OCI-M1 (cell line): ENCODE measurements at regions not wholly inside any gene's neighbourhood (a gene's known extent, or its start where the extent isn't known, plus 50 kb on each side); places are given as distances from the start of the nearest gene placed in this dataset.
A peak's percentile ranks its signal among the peaks of the same experiment; 100 is the strongest.
"Not testable (repeated sequence)": the region's sequence is repeated elsewhere in the genome, so short reads cannot be mapped to it uniquely, and the experiment has no call there.

Source experiments
- DNase-seq: peaks from one replicate; lab custom pipeline; 2025; lab: John Stamatoyannopoulos, UW

DNA sequence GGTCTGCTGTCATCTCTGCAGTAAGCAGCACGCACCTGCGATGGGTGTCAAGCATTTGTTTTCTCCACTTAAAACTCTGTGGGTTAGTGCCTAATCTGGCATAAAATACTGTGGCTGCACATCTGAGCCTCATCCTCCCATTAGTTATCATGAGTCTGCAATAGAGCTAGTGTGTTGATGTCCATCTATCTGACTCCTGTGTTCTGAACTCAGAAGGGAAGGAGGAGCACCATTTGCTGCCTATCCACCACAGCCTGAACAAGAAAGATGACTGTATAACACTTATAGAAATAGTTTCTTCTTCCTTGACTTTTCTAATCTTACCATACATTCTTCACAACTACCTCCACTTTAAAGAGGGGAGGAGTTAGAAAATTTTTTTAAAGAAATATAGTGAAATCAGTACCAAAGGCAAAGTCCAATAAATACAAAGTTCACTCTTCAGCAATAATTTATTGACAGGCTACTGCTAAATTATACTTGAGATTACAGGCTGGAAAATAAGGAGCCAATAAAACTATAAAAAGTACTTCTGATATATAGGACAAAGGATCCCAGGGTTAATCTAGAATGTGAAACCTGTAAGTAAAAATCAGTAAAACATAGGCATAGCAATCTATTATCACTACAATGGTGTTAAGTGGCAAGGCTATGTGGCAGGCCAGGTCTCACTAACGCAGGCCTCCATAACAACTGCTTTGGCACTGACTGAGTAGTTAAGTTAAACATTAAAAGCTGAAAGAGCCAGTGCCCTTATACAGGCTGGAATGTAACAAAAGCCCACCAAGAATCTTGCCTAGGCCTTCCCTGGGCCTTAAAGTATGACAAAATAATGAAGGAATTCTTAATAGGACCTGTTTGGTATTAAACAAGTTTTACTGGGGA lies 70.2 kb downstream of the LGALS9C start:
- not testable (repeated sequence) for DNase-seq

DNA sequence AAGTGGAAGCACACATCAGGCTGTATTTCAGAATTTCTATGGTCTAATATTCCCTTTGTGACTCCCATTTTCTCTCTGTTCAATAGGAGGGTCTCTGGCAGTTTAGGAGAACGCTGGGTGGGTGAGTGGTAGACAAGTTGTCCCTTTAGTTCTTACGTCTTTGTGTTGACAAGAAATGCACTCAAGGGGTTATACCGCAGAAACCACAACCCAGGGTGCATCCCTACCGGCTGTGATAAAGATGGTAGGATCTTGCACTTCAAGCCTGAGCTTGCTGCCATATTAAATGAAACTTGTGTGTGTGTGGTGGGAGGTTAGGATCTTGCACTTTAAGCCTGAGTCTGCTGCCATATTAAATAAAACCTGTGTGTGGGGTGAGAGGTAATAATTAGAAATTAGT lies 80.5 kb downstream of the LGALS9C start:
- DNase-seq = peak; percentile 64

DNA sequence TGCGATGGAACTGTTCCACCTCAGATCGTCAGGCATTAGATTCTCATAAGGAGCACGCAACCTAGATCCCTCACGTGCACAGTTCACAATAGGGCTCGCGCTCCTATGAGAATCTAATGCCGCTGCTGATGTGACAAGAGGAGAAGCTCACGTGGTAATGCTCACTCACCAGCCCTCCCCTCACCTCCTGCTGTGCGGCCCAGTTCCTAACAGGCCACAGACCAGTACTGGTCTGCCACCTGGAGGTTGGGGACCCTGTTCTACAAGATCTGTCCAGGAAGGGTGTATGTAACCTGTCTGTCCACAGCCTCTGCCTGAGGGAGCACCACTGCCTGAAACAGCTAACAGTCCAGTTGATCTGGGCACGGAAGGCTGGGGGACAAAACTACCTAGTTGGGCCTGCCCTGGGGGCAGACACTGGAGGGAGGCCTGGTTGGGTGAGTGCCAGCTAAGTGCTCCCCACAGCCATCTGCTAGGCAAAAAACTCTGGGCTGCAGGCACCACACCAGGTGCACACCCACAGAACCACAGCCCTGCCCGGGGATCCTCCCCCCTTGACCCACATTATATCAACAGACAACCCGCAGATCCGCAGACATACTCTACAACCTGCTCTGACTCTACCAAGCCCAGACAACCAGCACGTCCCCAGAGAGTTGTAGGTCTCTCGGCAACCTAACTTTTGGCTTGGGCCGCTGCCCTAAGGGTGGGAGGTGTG lies 80.7 kb downstream of the TBC1D28 start:
- not testable (repeated sequence) for DNase-seq

DNA sequence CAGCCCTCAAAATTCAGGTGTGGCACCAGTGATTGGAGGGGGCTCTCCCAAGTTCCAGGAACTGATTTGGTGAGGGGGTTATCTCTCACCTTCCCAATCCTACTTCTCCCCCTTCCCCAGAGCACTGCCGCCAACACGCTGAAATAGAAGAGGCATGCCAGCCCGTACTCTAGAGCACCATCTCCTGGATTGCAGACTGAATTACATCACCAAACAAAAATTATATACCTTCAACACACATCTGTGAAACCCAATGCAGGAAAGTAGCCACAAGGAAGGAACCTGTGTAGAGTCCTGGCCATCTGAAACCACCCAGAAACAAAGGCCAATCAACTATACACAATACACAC lies 80.1 kb downstream of the TBC1D28 start:
- DNase-seq = peak; percentile 14

DNA sequence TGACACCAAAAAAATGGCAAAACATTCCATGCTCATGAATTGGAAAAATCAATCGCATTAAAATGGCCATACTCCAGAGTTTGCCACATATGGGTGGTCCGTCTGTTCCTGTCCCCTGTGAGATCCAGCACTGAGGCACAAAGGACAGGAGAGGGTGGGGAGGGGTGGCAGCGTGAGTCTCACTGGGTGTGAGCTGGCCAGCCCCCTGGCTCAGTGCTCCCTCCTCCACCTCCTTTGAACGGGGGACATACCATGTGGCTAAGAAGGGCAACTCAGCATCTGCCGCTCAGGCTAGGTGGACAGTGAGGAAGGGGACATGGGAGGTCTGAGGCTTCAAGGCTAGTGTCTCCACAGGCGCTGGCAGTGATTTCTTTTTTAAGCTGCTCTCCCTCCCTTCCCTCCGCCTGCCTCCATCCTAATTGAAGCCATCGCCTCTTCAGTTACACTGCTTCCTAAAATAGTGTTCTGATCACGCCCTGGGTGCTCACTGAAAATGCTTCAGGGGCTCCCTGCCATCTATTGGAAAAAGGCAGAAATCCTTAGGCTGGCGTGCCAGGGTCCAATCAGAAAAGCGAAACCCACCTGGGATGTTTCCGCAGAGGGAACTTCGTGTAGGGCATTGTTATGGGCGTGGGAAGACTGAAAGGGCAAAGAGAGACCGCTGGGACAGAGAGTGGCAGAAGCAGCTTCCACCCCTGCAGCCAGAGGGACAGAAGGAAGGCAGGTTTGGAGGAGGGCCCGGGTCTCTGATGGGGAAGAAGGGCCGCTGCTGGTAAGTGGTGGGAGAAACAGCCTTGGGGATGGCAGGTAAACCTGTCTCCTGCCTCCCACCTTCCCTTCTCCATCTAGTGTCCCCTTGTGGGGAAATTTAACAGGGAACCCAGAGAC lies 75.8 kb downstream of the TBC1D28 start:
- not testable (repeated sequence) for DNase-seq

DNA sequence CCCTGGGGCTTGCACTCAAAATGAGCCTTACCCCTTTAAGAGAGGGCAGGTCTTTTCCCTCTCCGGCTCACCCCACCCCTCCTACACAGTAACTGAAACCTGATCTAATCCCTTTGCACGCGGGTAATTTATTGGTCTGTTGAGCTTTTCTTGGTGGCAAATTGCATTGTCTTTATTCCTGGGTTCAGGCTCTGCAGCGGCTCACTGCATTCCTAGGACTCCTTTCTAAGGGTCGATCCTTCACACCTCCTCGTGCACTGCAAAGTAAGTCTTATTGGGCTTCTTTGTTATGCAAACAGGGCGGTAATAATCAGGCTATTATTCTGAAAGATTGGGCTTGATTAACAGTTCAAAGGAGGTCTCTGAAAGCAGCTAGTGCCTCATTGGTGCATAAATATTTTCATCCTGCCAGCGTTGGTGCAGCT lies 74.7 kb downstream of the TBC1D28 start:
- DNase-seq = peak; percentile 4

DNA sequence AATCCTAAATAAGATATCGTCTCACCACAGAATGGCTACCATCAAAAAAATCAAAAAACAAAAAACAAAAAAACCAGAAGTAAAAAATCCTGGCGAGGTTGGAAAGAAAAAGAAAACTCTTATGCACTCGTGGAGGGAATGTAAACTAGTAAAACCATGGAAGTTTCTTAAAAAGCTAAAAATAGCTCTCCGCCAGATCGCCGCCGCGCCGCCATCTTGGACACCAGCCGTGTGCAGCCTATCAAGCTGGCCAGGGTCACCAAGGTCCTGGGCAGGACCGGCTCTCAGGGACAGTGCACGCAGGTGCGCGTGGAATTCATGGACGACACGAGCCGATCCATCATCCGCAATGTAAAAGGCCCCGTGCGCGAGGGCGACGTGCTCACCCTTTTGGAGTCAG lies 71.7 kb downstream of the TBC1D28 start:
- not testable (repeated sequence) for DNase-seq

DNA sequence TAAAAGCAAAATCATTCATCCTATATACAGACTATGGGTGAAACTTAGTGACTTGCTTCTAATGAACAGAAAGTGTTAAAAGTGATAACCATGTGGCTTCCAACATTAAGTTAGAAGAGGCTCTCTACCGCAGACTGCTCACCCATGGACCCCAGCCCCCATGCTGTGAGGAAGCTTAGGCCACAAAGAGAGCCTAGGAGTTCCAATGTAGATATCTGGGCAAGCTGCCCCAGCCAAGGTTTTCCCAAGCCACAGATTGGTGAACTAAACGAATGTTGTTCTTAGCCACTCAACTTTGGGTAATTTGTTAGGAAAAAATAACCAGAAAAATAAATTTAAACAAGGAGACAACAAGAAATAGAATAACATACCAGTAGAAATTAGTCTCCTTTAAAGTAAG lies 70.1 kb downstream of the TBC1D28 start:
- not testable (repeated sequence) for DNase-seq
